ENCODE measurements at regions not wholly inside any gene's neighbourhood (a gene's known extent, or its start where the extent isn't known, plus 50 kb on each side); places are given as distances from the start of the nearest gene placed in this dataset.
"Not testable (repeated sequence)": the region's sequence is repeated elsewhere in the genome, so short reads cannot be mapped to it uniquely, and the experiment has no call there.

DNA sequence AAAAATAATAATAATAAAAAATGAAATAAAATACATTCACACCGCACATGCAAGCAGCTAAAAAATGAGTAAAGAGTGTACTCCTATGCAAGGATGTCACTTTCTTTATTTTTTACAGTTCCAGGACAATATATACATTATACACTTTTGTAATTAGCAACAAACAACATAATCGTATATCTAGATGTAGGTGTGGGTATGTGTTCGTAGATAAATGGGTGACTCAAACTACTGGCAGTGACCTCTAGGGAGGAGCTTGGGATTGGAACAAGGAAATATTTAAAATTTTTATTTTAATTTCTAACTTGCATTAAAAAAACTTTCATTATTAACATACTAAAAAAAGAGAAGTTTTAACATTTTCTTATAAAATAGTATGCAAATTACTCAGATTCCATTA lies 86.1 kb upstream of the MYLIP start:
- H3K27ac Mint-ChIP-seq (ENCODE audit: low read depth, unreplicated experiment): no peak overlapping the region
- ChIA-PET CTCF (no interaction called here), POLR2A (no interaction called here)
- H3K27me3 Mint-ChIP-seq (ENCODE audit: insufficient read depth, unreplicated experiment): no peaks in the 10 kb centered on the region
- DNase-seq (ENCODE audit: unreplicated experiment): no peak
- no peak overlapping the region for H3K4me3 Mint-ChIP-seq (ENCODE audit: unreplicated experiment)
- TF ChIP-seq CTCF (IDR thresholded peaks at IDR 0.05; ENCODE audit: unreplicated experiment): no peak
- intact Hi-C loops (cut with micrococcal nuclease): no loop called here
- no peaks in the 10 kb centered on the region for H3K36me3 Mint-ChIP-seq (ENCODE audit: insufficient read depth, unreplicated experiment)
- H3K9me3 Mint-ChIP-seq (ENCODE audit: unreplicated experiment): peaks cover 6% of the 10 kb centered on the region
- H3K4me1 Mint-ChIP-seq (ENCODE audit: insufficient read depth, unreplicated experiment): no peaks in the 10 kb centered on the region
- no TSS peak for BruUV-seq (replicated peaks)

GRCh38 chr6:16041327-16041726 lies 87.6 kb upstream of the MYLIP start:
- CTCF ChIA-PET: interaction anchor here (0.6 to 1.2 kb wide), 3 partner anchors 9 to 87 kb away, joined by 3 to 4 read pairs (median 4); no protein-coding TSS in a partner anchor
- Mint-ChIP-seq H3K27ac (ENCODE audit: low read depth, unreplicated experiment) (no peak overlapping the region), H3K27me3 (ENCODE audit: insufficient read depth, unreplicated experiment) (no peaks in the 10 kb centered on the region), H3K4me1 (ENCODE audit: insufficient read depth, unreplicated experiment) (no peaks in the 10 kb centered on the region), H3K9me3 (ENCODE audit: unreplicated experiment) (peaks cover 6% of the 10 kb centered on the region), H3K4me3 (ENCODE audit: unreplicated experiment) (no peak overlapping the region), H3K36me3 (ENCODE audit: insufficient read depth, unreplicated experiment) (no peaks in the 10 kb centered on the region)
- no peak for DNase-seq (ENCODE audit: unreplicated experiment)
- BruUV-seq (replicated peaks): no TSS peak
- TF ChIP-seq CTCF (IDR thresholded peaks at IDR 0.05; ENCODE audit: unreplicated experiment): no peak
- intact Hi-C loops (cut with micrococcal nuclease): no loop called here
- POLR2A ChIA-PET: no interaction called here

GRCh38 chr6:16040628-16040974 lies 88.3 kb upstream of the MYLIP start:
- Mint-ChIP-seq H3K27me3 (ENCODE audit: insufficient read depth, unreplicated experiment) (peaks cover 7% of the 10 kb centered on the region), H3K36me3 (ENCODE audit: insufficient read depth, unreplicated experiment) (no peaks in the 10 kb centered on the region), H3K27ac (ENCODE audit: low read depth, unreplicated experiment) (no peak overlapping the region), H3K4me1 (ENCODE audit: insufficient read depth, unreplicated experiment) (no peaks in the 10 kb centered on the region), H3K4me3 (ENCODE audit: unreplicated experiment) (no peak overlapping the region), H3K9me3 (ENCODE audit: unreplicated experiment) (peaks cover 6% of the 10 kb centered on the region)
- ChIA-PET CTCF (no interaction called here), POLR2A (no interaction called here)
- intact Hi-C loops (cut with micrococcal nuclease): no loop called here
- BruUV-seq (replicated peaks): no TSS peak
- TF ChIP-seq CTCF (IDR thresholded peaks at IDR 0.05; ENCODE audit: unreplicated experiment): no peak
- DNase-seq (ENCODE audit: unreplicated experiment): no peak

DNA sequence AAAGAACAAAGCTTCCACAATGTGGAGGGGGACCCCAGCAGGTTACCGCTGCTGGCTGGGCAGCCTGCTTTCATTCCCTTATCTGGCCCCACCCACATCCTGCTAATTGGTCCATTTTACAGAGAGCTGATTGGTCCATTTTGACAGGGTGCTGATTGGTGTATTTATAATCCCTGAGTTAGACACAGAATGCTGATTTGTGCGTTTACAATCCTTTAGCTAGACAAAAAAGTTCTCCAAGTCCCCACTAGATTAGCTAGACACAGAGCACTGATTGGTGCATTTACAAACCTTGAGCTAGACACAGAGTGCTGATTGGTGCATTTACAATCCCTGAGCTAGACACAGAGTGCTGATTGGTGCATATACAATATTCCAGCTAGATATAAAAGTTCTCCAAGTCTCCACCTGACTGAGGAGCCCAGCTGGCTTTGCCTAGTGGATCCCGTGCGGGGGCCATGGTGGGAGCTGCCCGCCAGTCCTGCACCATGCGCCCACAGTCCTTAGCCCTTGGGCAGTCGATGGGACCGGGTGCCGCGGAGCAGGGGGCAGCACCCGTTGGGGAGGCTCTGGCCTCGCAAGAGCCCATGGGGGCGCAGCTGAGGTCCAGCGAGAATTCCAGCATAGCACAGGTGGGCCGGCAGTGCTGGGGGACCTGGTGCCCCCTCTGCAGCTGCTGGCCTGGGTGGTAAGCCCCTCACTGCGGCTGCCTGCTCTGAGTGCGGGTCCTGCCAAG lies 88.8 kb upstream of the MYLIP start:
- not testable (repeated sequence) for H3K4me1 Mint-ChIP-seq (ENCODE audit: insufficient read depth, unreplicated experiment); H3K36me3 Mint-ChIP-seq (ENCODE audit: insufficient read depth, unreplicated experiment)

DNA sequence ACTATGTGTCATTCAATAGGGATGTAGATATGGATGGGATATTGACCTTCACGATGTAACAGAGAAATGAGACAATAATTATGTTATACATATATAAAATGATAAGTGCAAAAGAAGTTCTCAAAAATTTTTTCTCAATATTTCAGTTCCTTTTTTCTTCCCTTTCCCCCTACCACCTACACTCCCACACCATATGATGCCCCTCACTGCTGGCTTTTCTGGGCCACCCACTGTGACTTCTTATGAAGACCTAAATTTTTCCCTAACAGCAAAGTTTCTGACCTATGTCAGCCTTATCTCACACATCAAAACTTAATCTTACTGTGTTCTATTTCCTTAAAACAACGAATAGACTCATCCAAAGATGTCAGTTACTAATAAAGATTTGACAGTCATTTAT lies 89.9 kb upstream of the MYLIP start:
- Mint-ChIP-seq H3K4me1 (ENCODE audit: insufficient read depth, unreplicated experiment) (no peaks in the 10 kb centered on the region), H3K36me3 (ENCODE audit: insufficient read depth, unreplicated experiment) (no peaks in the 10 kb centered on the region), H3K9me3 (ENCODE audit: unreplicated experiment) (peaks cover 6% of the 10 kb centered on the region), H3K4me3 (ENCODE audit: unreplicated experiment) (no peak overlapping the region), H3K27ac (ENCODE audit: low read depth, unreplicated experiment) (no peak overlapping the region), H3K27me3 (ENCODE audit: insufficient read depth, unreplicated experiment) (peaks cover 13% of the 10 kb centered on the region)
- CTCF ChIA-PET: no interaction called here
- POLR2A ChIA-PET: no interaction called here
- no peak for TF ChIP-seq CTCF (IDR thresholded peaks at IDR 0.05; ENCODE audit: unreplicated experiment)
- no peak for DNase-seq (ENCODE audit: unreplicated experiment)
- no TSS peak for BruUV-seq (replicated peaks)
- intact Hi-C loops (cut with micrococcal nuclease): no loop called here

More for the DNA sequence above, 88.8 kb upstream of the MYLIP start:
- intact Hi-C loops (cut with micrococcal nuclease); H3K4me3 Mint-ChIP-seq (ENCODE audit: unreplicated experiment); H3K27ac Mint-ChIP-seq (ENCODE audit: low read depth, unreplicated experiment); POLR2A ChIA-PET; DNase-seq (ENCODE audit: unreplicated experiment); BruUV-seq (replicated peaks); H3K9me3 Mint-ChIP-seq (ENCODE audit: unreplicated experiment): not testable (repeated sequence)
- CTCF ChIA-PET: interaction anchor here (0.7 kb wide), 1 partner anchor 95 kb away, joined by 3 read pairs; no protein-coding TSS in a partner anchor
- peaks cover 12% of the 10 kb centered on the region for H3K27me3 Mint-ChIP-seq (ENCODE audit: insufficient read depth, unreplicated experiment)

Measured in MCF 10A (cell line).